ENCODE measurements at regions not wholly inside any gene's neighbourhood (a gene's known extent, or its start where the extent isn't known, plus 50 kb on each side); places are given as distances from the start of the nearest gene placed in this dataset.

DNA sequence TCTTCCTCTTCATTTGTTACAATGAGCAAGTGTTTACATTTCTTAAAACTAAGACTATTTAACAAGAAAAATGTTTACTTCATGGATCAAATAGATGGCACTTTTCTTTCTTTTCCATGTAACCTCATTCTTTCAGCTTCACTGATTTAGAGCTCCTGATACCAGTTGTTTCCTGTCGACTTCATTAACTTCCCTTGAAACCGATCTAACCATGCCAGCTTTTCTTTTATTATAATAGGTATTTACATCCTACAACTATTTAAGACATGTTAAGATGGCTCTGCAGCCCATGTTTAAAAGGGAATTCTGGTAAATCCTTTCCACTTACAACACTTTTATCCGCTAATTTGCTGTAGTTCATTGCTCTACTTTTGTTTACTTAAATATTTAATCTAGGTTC lies 107.3 kb upstream of the DCN start:
- H3K27me3 ChIP-seq (ENCODE audit: control insufficient read depth, insufficient read depth, low read length) = no peaks in the 10 kb centered on the region
- H3K4me3 ChIP-seq (ENCODE audit: low read depth, low read length) = no peak overlapping the region
- FAIRE-seq (no peak), DNase-seq (ENCODE audit: low read depth) (no peak)
- TF ChIP-seq, protein P1, sequence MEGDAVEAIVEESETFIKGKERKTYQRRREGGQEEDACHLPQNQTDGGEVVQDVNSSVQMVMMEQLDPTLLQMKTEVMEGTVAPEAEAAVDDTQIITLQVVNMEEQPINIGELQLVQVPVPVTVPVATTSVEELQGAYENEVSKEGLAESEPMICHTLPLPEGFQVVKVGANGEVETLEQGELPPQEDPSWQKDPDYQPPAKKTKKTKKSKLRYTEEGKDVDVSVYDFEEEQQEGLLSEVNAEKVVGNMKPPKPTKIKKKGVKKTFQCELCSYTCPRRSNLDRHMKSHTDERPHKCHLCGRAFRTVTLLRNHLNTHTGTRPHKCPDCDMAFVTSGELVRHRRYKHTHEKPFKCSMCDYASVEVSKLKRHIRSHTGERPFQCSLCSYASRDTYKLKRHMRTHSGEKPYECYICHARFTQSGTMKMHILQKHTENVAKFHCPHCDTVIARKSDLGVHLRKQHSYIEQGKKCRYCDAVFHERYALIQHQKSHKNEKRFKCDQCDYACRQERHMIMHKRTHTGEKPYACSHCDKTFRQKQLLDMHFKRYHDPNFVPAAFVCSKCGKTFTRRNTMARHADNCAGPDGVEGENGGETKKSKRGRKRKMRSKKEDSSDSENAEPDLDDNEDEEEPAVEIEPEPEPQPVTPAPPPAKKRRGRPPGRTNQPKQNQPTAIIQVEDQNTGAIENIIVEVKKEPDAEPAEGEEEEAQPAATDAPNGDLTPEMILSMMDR (IDR thresholded peaks at IDR 0.05; ENCODE audit: insufficient read depth, low read length, severe bottlenecking) = no peak
- H3K36me3 ChIP-seq (ENCODE audit: control insufficient read depth, insufficient read depth, low read length) = no peaks in the 10 kb centered on the region

DNA sequence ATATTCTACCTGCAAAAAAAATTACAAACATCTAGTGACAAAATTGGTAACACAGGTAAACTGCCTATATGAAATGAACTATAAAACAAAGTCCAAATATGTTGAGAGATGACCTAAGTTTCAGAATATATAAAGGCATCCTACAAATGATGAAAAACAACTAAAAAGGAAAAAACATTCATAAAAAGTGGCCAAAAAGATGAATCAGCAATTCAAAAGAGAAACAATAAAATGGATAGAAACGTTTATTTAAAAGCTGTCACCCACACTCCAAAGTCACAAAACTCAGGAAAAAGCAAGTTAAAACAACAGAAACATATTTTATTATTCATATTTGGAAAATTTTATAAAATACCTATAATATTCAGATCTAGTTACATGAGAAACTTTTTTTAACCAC lies 106.5 kb upstream of the DCN start:
- no peak for FAIRE-seq

DNA sequence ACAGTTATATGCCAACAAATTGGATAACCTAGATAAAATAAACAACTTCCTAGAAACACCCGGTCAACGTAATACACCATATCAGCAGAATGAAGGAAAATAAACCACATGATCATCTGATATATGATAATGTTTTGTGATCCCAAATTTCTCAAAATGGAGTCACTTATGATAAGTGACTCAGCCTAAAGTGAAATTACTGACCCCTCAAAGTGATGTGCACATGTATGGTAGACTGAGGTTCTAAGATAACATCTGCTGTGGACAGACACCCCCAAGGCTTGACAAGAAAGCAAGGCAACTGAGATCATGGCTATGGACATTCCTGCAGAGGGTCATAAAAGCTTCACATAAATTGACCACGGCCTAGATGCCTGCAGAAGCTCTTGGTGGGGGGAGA lies 105.1 kb upstream of the DCN start:
- Histone ChIP-seq H3K36me3 (ENCODE audit: control insufficient read depth, insufficient read depth, low read length) (no peaks in the 10 kb centered on the region), H3K27me3 (ENCODE audit: control insufficient read depth, insufficient read depth, low read length) (no peaks in the 10 kb centered on the region), H3K4me3 (ENCODE audit: low read depth, low read length) (no peak overlapping the region)
- no peak for DNase-seq (ENCODE audit: low read depth)
- no peak for FAIRE-seq
- TF ChIP-seq, protein P1 (IDR thresholded peaks at IDR 0.05; ENCODE audit: insufficient read depth, low read length, severe bottlenecking) = no peak

More for the DNA sequence above, 106.5 kb upstream of the DCN start:
- no peaks in the 10 kb centered on the region for H3K36me3 ChIP-seq (ENCODE audit: control insufficient read depth, insufficient read depth, low read length)
- no peaks in the 10 kb centered on the region for H3K27me3 ChIP-seq (ENCODE audit: control insufficient read depth, insufficient read depth, low read length)
- no peak for DNase-seq (ENCODE audit: low read depth)
- H3K4me3 ChIP-seq (ENCODE audit: low read depth, low read length) = no peak overlapping the region
- TF ChIP-seq, protein P1 (IDR thresholded peaks at IDR 0.05; ENCODE audit: insufficient read depth, low read length, severe bottlenecking) = no peak

DNA sequence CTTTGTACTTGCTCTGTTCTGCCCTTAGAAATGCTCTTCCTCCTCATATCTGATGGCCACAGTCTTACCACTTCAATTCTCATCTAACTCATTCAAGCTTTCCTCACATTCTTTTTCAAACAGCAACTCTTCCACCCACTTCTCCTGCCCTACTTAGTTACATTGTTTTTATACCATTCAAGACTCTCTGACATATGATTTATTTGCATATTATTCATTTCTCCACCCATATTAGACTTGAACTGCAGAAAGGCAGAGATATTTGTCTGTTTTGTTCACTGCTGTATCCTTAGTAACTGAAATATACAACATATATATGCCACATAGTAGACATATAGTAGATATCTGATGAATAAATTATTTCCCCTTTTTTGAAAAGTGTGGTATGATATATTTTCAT lies 95.5 kb upstream of the DCN start:
- Histone ChIP-seq H3K36me3 (ENCODE audit: control insufficient read depth, insufficient read depth, low read length) (no peaks in the 10 kb centered on the region), H3K27me3 (ENCODE audit: control insufficient read depth, insufficient read depth, low read length) (no peaks in the 10 kb centered on the region), H3K4me3 (ENCODE audit: low read depth, low read length) (no peak overlapping the region)
- FAIRE-seq (no peak), DNase-seq (ENCODE audit: low read depth) (no peak)
- TF ChIP-seq, protein P1 (IDR thresholded peaks at IDR 0.05; ENCODE audit: insufficient read depth, low read length, severe bottlenecking) = no peak

DNA sequence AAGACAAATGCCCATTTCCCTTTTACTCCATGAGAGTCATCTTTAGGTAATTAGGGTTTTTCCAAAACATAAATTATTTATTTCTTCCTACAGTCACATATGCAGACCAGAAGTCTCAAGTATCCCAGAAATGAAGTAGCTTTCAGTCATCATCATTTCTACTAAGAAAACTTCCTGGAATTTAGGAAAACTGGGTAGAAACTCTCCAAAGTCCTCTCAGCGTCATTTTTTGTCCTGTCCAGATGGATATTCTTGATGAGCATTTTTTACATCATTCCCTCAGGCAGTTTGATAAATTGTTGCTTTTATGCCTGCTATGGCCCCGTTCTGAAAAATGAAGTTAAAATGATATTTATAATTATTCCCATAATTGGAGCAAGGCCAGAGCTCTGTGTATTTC lies 93.9 kb upstream of the DCN start:
- DNase-seq (ENCODE audit: low read depth) = no peak
- TF ChIP-seq, protein P1 (IDR thresholded peaks at IDR 0.05; ENCODE audit: insufficient read depth, low read length, severe bottlenecking) = no peak
- Histone ChIP-seq H3K4me3 (ENCODE audit: low read depth, low read length) (no peak overlapping the region), H3K36me3 (ENCODE audit: control insufficient read depth, insufficient read depth, low read length) (no peaks in the 10 kb centered on the region), H3K27me3 (ENCODE audit: control insufficient read depth, insufficient read depth, low read length) (no peaks in the 10 kb centered on the region)
- no peak for FAIRE-seq

DNA sequence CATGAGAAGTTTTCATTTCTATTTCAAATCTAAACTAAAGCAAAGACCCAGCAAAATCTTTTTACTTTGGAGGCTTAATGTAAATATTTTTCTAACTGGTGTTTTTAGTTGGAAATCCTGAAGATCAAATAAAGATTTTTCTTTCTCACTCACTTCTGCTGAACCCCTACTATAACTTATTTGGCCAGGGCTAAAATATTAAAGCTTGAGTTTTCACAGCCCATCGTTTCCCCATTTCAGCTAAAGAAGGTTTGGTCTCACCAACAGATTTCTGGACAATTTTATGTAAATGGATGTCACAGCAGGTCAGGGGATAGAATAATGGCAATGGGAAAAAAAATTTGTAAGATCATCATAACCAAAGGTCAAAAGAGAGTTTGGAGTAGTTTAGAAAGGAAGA lies 92.7 kb upstream of the DCN start:
- DNase-seq (ENCODE audit: low read depth) (no peak), FAIRE-seq (no peak)
- H3K4me3 ChIP-seq (ENCODE audit: low read depth, low read length) = no peak overlapping the region
- H3K27me3 ChIP-seq (ENCODE audit: control insufficient read depth, insufficient read depth, low read length) = no peaks in the 10 kb centered on the region
- TF ChIP-seq, protein P1 (IDR thresholded peaks at IDR 0.05; ENCODE audit: insufficient read depth, low read length, severe bottlenecking) = no peak
- no peaks in the 10 kb centered on the region for H3K36me3 ChIP-seq (ENCODE audit: control insufficient read depth, insufficient read depth, low read length)

All from bronchial epithelial cell (primary cell).